C4-2B (cell line): ENCODE measurements at regions not wholly inside any gene's neighbourhood (a gene's known extent, or its start where the extent isn't known, plus 50 kb on each side); places are given as distances from the start of the nearest gene placed in this dataset.

Experiments used
- ZFX ChIP-seq: fragments of 450-650 bp; IDR thresholded peaks from 2 replicates; pipeline ENCODE4 v1.6.1; 2017
- TF ChIP-seq, protein P1 (sequence below): fragments of 450-650 bp; conservative IDR thresholded peaks from 2 replicates; pipeline ENCODE4 v1.5.1; 2017; ENCODE audit warnings: mild to moderate bottlenecking

DNA sequence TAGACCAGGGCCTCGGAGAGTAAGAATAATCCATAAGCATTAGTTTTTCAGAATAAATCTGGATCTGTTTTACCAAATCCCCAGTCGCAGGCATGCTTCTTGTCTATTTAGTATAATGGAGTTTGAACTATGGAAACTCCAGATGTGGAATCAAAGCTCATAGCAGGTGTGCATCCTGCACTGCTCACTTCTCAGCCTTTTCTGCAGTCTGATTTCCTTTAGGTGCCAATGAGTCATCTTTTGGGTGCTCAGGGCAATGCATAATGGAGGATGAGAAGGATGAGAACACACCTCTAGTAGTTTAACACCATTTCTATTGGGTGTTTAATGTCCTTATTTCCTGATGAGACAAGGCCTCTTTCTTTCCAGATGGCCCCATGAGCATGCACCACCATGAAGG lies 961.2 kb downstream of the TMEM121 start:
- TF ChIP-seq, protein P1, sequence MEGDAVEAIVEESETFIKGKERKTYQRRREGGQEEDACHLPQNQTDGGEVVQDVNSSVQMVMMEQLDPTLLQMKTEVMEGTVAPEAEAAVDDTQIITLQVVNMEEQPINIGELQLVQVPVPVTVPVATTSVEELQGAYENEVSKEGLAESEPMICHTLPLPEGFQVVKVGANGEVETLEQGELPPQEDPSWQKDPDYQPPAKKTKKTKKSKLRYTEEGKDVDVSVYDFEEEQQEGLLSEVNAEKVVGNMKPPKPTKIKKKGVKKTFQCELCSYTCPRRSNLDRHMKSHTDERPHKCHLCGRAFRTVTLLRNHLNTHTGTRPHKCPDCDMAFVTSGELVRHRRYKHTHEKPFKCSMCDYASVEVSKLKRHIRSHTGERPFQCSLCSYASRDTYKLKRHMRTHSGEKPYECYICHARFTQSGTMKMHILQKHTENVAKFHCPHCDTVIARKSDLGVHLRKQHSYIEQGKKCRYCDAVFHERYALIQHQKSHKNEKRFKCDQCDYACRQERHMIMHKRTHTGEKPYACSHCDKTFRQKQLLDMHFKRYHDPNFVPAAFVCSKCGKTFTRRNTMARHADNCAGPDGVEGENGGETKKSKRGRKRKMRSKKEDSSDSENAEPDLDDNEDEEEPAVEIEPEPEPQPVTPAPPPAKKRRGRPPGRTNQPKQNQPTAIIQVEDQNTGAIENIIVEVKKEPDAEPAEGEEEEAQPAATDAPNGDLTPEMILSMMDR = no peak
- no peak for TF ChIP-seq ZFX
